Left lung (tissue), 4 donors: ENCODE measurements at regions not wholly inside any gene's neighbourhood (a gene's known extent, or its start where the extent isn't known, plus 50 kb on each side); places are given as distances from the start of the nearest gene placed in this dataset.

ENCODE experiments used
- ATAC-seq: fragments of 200-7000 bp; cut with Tn5 transposase; one replicate; pipeline ENCODE4 v1.9.1; 2020; ENCODE audit warnings: moderate library complexity
- DNase-seq, 4 donors: peaks; one replicate each; pipeline ENCODE4 v3.0.0-alpha.2; 2013 to 2020
- H3K27ac ChIP-seq, 2 donors: fragments of 200-600 bp; sonication (generic) in 1 of 2; one replicate each; pipeline versions ENCODE4 v1.5.0 to v1.8.0; 2020 to 2021
- H3K27me3 ChIP-seq, 2 donors: fragments of 200-600 bp; sonication (generic) in 1 of 2; one replicate each; pipeline versions ENCODE4 v1.5.0 to v1.8.0; 2020 to 2021
- H3K36me3 ChIP-seq, 2 donors: fragments of 200-600 bp; sonication (generic) in 1 of 2; one replicate each; pipeline versions ENCODE4 v1.5.0 to v1.8.0; 2020 to 2021
- H3K4me1 ChIP-seq, 2 donors: fragments of 200-600 bp; one replicate each; pipeline ENCODE4 v1.8.0; 2021
- H3K4me3 ChIP-seq, 2 donors: fragments of 200-600 bp; sonication (generic) in 1 of 2; one replicate each; pipeline versions ENCODE4 v1.5.0 to v1.8.0; 2020 to 2021; ENCODE audit warnings: mild to moderate bottlenecking in 1 of 2
- H3K9me3 ChIP-seq, 2 donors: fragments of 200-600 bp; sonication (generic) in 1 of 2; one replicate each; pipeline versions ENCODE4 v1.5.0 to v1.8.0; 2020 to 2021
- intact Hi-C, 2 donors: fragments of 100-400 bp; cut with DNase I; formaldehyde crosslinking; loops; one replicate each; pipeline versions ENCODE4 v1.11.2 to v1.14.2; 2022
- TF ChIP-seq, protein P1 (sequence below), 2 donors: fragments of 200-600 bp; sonication (generic) in 1 of 2; IDR thresholded peaks; one replicate each; pipeline versions ENCODE4 v1.5.0 to v1.8.0; 2021; ENCODE audit warnings: antibody characterized with exemption in 2 of 2
- donor health status: DM: no; HTN: yes; CAD: no.
- donor health status: DM: no; HTN: no; CAD: no.

DNA sequence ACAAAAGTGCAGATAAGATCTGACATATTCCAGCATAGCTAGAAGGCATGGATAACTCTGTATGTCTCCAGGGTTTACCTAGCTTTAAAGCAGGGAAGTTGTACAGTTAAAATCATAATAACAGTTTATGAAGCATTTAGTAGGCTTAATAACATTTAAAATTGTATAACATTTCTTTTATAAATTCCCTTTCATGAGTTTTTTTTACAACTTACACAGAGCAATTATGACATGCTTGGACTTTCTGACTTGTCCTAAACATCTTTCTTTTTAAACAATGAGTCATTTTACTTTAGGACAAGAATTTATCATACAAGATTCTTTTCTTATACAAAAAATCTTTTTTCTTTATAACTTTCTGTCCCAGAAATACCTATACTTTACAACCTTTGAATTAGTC is 408.5 kb upstream of the NEGR1 start:
- no peak overlapping the region for H3K4me3 ChIP-seq
- no peak overlapping the region for H3K27ac ChIP-seq
- H3K27me3 ChIP-seq = no peaks in the 10 kb centered on the region
- peaks cover 0 to 26% of the 10 kb centered on the region in 2 donors for H3K9me3 ChIP-seq
- no peak for ATAC-seq
- DNase-seq = no peak
- intact Hi-C loops = no loop called here
- H3K36me3 ChIP-seq = no peaks in the 10 kb centered on the region
- no peaks in the 10 kb centered on the region for H3K4me1 ChIP-seq
- TF ChIP-seq, protein P1, sequence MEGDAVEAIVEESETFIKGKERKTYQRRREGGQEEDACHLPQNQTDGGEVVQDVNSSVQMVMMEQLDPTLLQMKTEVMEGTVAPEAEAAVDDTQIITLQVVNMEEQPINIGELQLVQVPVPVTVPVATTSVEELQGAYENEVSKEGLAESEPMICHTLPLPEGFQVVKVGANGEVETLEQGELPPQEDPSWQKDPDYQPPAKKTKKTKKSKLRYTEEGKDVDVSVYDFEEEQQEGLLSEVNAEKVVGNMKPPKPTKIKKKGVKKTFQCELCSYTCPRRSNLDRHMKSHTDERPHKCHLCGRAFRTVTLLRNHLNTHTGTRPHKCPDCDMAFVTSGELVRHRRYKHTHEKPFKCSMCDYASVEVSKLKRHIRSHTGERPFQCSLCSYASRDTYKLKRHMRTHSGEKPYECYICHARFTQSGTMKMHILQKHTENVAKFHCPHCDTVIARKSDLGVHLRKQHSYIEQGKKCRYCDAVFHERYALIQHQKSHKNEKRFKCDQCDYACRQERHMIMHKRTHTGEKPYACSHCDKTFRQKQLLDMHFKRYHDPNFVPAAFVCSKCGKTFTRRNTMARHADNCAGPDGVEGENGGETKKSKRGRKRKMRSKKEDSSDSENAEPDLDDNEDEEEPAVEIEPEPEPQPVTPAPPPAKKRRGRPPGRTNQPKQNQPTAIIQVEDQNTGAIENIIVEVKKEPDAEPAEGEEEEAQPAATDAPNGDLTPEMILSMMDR (IDR thresholded peaks at IDR 0.05) = no peak

DNA sequence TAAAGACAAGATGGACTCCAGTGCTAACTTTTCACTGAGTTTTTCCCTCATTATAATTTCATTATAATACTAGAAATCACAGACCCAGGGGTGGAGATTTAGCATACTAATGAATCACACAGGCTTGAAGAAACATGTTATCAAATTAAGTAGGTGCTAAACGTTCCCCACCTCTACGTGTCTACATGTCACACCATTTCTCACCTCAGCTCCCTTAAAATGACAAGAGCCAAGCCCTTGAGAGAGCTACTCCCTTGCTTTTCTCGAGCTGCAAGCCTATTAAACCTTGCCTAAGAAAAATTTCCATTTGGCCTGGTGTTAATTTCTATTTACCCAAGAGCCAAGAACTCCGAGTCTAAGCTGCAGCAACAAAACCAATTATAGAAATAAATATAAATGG is 396.3 kb upstream of the NEGR1 start:
- TF ChIP-seq, protein P1 (IDR thresholded peaks at IDR 0.05) = no peak
- intact Hi-C loops = no loop called here
- Histone ChIP-seq H3K4me1 (no peaks in the 10 kb centered on the region), H3K27ac (no peak overlapping the region), H3K36me3 (no peaks in the 10 kb centered on the region), H3K9me3 (no peaks in the 10 kb centered on the region), H3K4me3 (no peak overlapping the region), H3K27me3 (no peaks in the 10 kb centered on the region)
- ATAC-seq (no peak), DNase-seq (no peak)

DNA sequence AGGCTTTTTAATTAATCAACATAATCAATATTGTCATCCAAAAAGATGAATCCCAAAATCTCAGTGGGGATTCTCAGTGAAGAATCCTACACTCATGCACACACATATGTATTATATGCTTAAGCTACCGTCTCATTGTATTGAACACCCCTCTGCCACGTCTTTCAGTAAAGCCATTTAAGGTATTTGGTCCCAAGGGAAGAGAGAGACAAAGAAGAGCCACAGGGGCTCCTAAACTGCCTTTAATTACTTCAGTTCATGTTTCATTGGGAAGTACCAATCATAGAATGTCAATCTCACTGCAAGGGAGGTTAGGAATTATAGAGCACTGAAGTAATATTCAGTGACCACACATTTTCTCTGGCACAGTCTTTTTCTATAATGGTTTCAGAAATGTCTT is 388.6 kb upstream of the NEGR1 start:
- Histone ChIP-seq H3K4me1 (no peaks in the 10 kb centered on the region), H3K27ac (no peak overlapping the region), H3K27me3 (no peaks in the 10 kb centered on the region), H3K36me3 (no peaks in the 10 kb centered on the region), H3K4me3 (no peak overlapping the region), H3K9me3 (no peaks in the 10 kb centered on the region)
- intact Hi-C loops = no loop called here
- ATAC-seq (no peak), DNase-seq (no peak)
- TF ChIP-seq, protein P1 (IDR thresholded peaks at IDR 0.05) = no peak

DNA sequence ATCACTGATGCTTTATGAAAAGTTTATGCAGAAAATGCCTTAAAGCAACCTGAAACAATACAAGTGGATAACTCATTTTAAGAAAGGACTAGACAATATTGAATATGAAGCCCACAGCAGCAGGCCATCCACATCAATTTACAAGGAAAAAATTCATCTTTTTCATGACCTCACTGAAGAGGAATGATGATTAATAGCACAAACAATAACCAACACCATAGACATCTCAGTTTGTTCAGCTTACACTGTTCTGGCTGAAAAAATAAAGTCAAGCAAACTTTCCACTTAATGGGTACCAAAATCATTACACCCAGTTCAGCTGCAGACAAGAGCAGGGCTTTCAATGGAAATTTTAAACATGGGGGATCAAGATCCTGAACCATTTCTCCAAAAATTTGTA is 380.6 kb upstream of the NEGR1 start:
- Histone ChIP-seq H3K27ac (no peak overlapping the region), H3K4me3 (no peak overlapping the region), H3K4me1 (no peaks in the 10 kb centered on the region), H3K27me3 (no peaks in the 10 kb centered on the region), H3K9me3 (no peaks in the 10 kb centered on the region), H3K36me3 (no peaks in the 10 kb centered on the region)
- ATAC-seq (no peak), DNase-seq (no peak)
- TF ChIP-seq, protein P1 (IDR thresholded peaks at IDR 0.05) = no peak
- intact Hi-C loops = no loop called here

DNA sequence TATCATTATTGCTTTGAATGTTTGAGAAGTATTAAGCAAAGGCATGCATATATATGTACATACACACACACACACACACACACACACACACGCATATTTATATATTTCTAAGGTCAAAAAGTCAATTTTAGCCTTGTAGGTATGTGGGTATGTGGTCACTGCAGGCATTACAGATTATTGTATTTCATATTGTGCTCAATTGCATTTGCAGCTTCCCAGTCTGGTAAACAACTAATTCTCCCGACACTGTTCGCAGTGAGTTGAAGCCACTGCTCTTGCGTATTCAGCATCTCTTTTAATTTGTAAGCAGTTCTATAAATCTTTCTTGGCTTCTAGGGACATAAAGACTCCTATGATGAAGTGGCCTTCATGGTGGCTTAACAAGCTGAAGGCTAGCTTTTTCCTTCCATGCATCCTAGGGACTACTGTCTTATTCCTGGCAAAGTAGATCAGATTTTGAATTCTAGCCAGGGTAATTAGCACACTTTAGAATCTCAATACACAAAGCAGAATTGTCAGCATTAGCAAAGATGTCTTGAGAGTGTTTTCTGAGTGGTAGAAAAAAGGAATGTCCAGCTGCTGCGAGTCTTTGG is 368.6 kb upstream of the NEGR1 start:
- Histone ChIP-seq H3K4me1 (no peaks in the 10 kb centered on the region), H3K36me3 (no peaks in the 10 kb centered on the region), H3K27me3 (no peaks in the 10 kb centered on the region), H3K27ac (no peak overlapping the region), H3K9me3 (peaks cover 0 to 1% of the 10 kb centered on the region in 2 donors), H3K4me3 (no peak overlapping the region)
- ATAC-seq (no peak), DNase-seq (no peak)
- TF ChIP-seq, protein P1 (IDR thresholded peaks at IDR 0.05) = no peak
- intact Hi-C loops = no loop called here
